ENCODE measurements at regions not wholly inside any gene's neighbourhood (a gene's known extent, or its start where the extent isn't known, plus 50 kb on each side); places are given as distances from the start of the nearest gene placed in this dataset.

GRCh38 chr1:54497338-54497737, 50.7 kb upstream of the ACOT11 start:
- DNase-seq = no peak

GRCh38 chr1:54495954-54496353, 52.1 kb upstream of the ACOT11 start:
- no peak for DNase-seq

GRCh38 chr1:54493608-54494007, 54.4 kb upstream of the ACOT11 start:
- DNase-seq = no peak

GRCh38 chr1:54490361-54491248, 57.4 kb upstream of the ACOT11 start:
- DNase-seq = no peak

GRCh38 chr1:54489627-54490250, 58.3 kb upstream of the ACOT11 start:
- DNase-seq = no peak

- peak; percentile 40 for DNase-seq
Measured at GRCh38 chr1:54488779-54489626, 59.0 kb upstream of the ACOT11 start.

- DNase-seq = peak; percentile 37
Measured at GRCh38 chr1:54488065-54488750, 59.8 kb upstream of the ACOT11 start.

GRCh38 chr1:54487571-54488050, 60.4 kb upstream of the ACOT11 start:
- no peak for DNase-seq

- no peak for DNase-seq
Measured at GRCh38 chr1:54486907-54487306, 61.1 kb upstream of the ACOT11 start.

GRCh38 chr1:54485416-54485815, 62.6 kb upstream of the ACOT11 start:
- no peak for DNase-seq

- no peak for DNase-seq
Measured at GRCh38 chr1:54483875-54484437, 64.1 kb upstream of the ACOT11 start.

GRCh38 chr1:54481201-54481884, 66.7 kb upstream of the ACOT11 start:
- no peak for DNase-seq

GRCh38 chr1:54480525-54480848, 67.5 kb upstream of the ACOT11 start:
- DNase-seq = no peak

- DNase-seq = no peak
Measured at GRCh38 chr1:54479841-54480524, 68.0 kb upstream of the ACOT11 start.

- no peak for DNase-seq
Measured at GRCh38 chr1:54479251-54479650, 68.8 kb upstream of the ACOT11 start.

GRCh38 chr1:54477153-54477561, 70.9 kb upstream of the ACOT11 start:
- no peak for DNase-seq

GRCh38 chr1:54476530-54477109, 70.4 kb upstream of the SSBP3 start:
- DNase-seq = no peak

- DNase-seq = no peak
Measured at GRCh38 chr1:54475946-54476516, 69.8 kb upstream of the SSBP3 start.

- no peak for DNase-seq
Measured at GRCh38 chr1:54475357-54475881, 69.2 kb upstream of the SSBP3 start.

All from NCI-H524 treated with DMSO at 0.1 percent for 48 hours (cell line).